Stimulated activated CD8-positive, alpha-beta memory T cell treated with anti-CD3 and anti-CD28 coated beads, Interleukin-12 subunit alpha, Interleukin-12 subunit beta, amount 100 ng/mL, for 1 hour (primary cell): ENCODE measurements at regions not wholly inside any gene's neighbourhood (a gene's known extent, or its start where the extent isn't known, plus 50 kb on each side); places are given as distances from the start of the nearest gene placed in this dataset.
"Not testable (repeated sequence)": the region's sequence is repeated elsewhere in the genome, so short reads cannot be mapped to it uniquely, and the experiment has no call there.

Source experiments
- DNase-seq: peaks from one replicate; pipeline ENCODE4 v3.0.0-alpha.2; 2020; ENCODE audit warnings: low read depth

- no peak for DNase-seq
These were observed 103.8 kb upstream of the LANCL2 start for GRCh38 chr7:55261386-55261770.

DNA sequence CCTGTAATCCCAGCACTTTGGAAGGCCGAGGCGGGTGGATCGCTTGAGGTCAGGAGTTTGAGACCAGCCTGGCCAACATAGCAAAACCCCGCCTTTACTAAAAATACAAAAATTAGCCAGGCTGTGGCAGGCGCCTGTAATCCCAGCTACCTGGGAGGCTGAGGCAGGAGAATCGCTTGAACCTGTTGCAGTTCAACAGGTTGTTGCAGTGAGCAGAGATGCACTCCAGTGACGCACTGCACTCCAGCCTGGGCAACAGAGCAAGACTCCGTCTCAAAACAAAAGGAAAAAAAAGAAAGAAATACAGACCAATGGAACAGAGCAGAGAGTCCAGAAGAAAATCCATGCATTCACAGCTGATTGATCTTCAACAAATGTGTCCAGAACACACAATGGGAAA is 99.8 kb upstream of the LANCL2 start:
- not testable (repeated sequence) for DNase-seq

DNA sequence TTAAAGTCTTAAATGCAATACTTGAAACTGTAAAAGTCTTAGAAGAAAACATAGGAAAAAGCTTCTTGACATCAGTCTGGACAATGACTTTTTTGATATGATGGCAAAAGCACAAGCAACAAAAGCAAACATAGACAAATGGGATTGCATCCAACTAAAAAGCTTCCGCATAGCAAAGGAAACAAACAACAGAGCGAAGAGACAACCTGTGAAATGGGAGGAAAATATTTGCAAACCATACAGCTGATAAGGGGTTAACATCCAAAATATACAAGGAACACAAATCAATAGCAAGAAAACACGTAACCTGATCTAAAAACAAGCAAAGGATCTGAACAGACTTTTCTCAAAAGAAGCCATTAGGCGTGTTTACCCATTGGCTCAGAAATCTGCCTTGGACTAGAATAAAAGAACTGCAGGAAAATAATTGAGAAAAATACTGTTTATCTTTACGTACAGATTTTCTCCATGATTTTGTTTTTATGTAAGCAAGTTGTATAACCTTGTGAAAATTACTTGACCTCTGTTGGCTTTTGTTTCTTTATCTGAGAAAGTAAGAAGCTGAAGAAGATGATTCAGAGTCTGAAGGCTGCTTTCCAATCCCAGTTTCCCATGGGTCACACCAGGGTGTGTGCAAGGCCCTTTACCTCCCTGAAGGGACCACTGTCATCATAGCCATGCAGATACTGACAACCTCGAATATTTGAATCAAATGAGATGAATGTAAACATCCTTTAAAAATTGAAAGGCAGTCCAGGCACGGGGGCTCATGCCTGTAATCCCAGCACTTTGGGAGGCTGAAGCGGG is 99.1 kb upstream of the LANCL2 start:
- no peak for DNase-seq

GRCh38 chr7:55271069-55271626 is 94.0 kb upstream of the LANCL2 start:
- DNase-seq: no peak

DNA sequence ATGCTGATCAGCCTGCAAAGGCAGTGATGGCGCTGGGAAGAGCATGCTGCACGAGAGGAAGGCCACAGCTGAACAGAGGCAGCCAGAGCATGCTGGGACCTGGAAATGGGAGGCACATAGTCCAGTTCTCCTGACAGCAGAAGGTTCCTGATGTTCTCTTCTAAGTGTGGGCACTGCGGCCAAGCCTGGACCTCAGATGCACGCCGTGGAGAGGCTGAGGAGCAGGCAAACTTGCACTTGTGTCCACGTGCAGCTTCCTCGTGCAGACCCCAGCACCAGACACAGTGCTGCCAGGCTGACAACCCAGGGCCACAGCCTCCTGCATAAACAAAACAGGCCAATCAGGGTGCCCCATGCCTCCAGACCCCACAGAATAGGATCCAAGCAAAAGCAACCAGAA is 93.5 kb upstream of the LANCL2 start:
- DNase-seq: no peak

DNA sequence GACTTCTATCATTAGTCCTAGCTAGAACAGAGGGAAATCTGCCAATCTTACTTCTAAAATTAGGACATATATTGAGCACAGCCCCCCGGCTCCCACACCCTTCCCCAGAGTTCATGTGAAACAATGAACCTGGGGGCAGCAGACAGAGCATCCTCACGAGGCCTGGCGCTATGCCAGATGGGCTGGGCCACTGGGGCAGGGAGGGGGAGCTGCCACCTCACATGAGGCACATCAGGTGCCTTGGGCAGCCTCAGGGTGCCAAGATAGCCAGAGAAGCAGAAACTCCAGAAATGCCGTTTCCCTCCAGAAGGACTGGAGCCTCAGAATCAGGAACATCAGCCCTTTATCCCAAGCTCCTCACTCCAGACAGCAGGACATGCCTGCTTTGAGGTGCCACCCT is 92.8 kb upstream of the LANCL2 start:
- no peak for DNase-seq

DNA sequence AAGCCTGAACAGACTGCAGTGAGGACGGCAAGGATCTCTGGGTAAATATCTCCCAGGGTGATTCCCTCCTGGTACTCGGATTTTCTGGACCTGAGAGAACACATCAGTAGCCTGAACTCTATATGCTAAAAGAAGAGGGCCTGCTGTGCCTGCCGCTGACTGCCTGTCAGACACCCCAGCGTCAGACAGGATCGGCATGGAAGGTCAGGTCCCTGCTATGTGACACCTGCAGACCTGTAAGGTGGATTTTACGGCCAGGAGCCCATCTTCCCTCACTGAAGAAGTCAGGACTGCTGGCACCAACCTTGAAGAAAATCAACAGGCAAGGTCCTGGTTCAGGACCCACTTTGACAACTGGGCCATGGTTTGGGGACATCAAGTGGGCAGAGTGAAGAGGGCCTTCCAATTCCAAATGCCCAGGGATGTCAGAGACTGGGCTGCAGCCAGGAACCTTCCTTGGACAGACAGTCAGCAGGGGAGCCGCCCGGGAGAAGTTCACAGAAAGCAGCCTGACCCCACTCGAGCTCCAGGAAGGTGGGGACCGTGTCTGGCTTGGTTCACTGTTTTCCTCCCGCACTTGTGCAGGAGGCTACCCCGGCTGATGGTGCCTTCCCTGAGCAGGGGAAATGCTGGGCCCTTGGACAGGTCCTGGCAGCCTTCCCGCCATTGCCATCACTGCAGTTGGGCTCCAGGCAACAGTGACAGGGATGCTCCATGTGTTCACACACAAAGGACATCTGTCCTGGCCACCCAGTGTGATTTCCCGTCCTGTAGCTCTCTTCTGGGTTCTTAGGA is 91.8 kb upstream of the LANCL2 start:
- DNase-seq: no peak

- no peak for DNase-seq
These were observed 91.0 kb upstream of the LANCL2 start for GRCh38 chr7:55274156-55274555.

GRCh38 chr7:55275291-55276200 is 89.6 kb upstream of the LANCL2 start:
- no peak for DNase-seq

DNA sequence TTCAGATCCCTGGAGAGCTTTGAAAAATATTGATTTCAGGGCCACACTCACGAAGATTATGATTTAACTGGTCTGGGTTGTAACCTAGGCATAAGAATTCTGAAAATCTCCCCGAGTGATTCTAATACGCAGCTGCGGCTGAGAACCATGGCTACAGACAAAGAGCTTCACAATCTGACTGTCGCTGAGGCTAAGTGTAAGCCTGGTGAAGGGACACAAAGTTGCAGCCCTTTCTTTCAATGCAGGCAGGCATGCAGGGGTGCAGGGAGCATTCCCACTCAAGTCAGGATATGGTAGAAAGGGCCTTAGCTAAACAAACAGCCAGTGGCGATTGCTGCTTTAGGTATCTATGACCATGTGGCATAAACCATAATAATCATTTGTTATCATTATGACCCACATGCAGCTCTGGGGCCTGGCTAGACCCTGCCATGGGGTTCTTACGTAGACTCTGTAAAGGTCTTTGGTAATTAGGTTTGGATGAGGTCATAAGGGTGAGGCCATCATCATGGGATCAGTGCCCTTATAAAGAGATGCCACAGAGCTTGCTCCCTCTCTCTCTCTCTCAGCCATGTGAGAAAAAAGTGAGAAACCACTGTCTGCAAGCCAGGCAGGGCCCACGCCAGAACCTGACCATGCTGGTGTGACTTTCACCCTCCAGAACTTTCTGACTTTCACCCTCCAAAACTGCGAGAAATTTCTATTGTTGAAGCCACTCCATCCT is 88.4 kb upstream of the LANCL2 start:
- DNase-seq: no peak

DNA sequence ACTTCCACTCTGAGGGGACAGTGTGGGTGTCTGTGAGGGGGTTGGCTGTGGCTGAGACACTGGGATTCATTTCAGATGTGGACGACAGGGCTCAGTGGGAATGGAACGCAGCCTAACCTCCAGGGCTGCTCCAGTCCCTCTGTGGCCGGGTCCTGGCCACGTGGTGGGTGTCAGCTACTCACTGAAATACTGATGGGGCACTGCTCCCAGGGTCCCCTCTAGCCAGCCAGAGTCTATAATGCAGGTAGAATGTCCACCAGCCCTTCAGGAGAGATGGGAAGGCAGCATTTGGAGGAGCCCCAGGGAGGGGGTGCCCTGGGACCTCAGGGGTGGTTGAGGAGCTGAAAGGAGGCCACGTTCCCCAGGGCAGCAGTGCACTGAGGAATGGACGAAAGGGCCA is 87.2 kb upstream of the LANCL2 start:
- no peak for DNase-seq

GRCh38 chr7:55278321-55278720 is 86.8 kb upstream of the LANCL2 start:
- no peak for DNase-seq

GRCh38 chr7:55279080-55279845 is 85.9 kb upstream of the LANCL2 start:
- DNase-seq: no peak

DNA sequence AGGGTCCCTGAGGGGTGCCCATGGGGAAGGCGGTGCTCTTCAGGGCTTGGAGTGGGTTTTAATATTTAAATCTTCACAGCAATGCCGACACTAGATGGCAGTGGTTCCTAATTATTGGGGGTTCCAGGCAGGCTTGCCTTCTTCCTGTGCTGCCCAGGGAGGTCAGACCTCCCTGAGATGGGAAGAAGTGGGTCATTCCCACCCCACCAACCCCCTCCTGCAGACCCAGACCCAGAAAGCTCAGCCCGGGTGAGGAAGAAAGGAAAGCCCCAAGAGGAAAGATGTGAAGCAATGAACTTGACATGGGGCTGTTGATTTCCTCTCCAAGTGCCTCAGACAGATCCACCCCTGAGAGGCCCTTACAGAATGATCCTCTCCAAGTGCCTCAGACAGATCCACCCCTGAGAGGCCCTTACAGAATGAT is 85.1 kb upstream of the LANCL2 start:
- peak; percentile 41 for DNase-seq

DNA sequence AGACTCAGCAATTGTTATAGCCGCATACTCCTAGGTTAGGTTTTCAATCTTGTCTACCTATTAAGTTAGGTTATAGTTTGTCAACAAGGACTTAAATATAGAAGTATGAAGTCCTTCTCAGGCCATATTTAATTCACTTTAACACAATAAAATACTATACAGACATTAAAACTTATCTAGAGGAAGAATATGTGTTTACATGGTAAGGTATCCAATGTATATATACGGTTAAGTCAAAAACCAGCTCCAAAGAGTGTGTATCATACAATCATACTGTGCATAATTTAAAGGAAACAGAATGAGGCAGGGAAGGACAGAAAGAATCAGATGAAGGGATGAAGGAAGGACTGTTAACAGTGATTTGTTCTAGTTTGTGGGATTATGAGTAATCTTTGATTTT is 79.5 kb upstream of the LANCL2 start:
- no peak for DNase-seq

- no peak for DNase-seq
These were observed 78.5 kb upstream of the LANCL2 start for GRCh38 chr7:55286666-55287065.

DNA sequence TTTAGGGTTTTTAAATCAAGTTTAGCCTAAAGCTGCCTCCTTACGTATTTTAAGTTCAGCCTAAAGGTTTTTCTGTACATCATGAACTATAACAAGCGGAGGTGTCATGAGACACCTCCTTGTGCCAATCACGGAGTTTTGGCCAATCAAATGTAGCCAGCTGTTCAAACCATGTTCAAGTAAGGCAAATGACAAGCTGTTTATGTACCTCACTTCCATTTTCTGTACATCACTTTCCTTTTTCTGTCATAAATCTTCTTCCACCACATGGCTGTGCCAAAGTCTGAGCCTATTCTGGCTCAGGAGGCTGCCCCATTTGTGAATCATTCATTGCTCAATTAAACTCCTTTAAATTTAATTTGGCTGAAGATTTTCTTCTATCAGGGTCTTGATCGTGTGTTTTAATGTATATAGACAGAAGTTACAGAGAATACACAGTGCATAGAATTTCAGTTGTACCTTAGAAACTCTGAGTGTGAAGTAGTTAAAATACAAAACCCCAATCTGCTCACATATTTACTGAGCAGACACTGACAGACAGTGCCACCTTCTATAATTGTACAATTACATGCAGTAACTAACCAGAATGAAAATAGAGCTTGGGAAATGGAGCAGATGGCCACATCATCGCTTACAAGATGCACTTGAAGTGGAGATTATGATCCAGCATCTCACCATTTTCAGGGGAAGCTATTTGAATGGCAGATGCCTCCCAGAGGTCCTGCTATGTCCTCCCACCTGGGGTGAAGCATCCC is 76.9 kb upstream of the LANCL2 start:
- DNase-seq: no peak

DNA sequence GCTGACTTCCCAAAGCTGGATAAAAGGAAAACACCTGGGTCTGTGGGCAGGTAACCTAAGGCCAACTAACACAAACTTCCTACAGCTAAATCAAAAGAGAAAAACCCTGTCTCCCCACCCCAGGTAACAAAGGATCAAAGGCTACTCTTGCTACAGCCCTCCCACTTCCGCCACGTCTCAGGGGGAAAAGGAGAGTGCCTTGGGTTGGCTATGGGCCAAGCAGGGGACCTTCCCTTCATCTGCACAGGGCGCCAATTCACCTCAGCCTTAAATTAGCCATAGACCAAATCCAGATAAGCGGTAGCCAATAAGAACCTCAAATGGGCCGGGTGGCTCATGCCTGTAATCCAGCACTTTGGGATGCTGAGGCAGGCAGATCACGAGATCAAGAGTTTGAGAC is 69.1 kb upstream of the LANCL2 start:
- no peak for DNase-seq

- DNase-seq: no peak
These were observed 65.7 kb upstream of the LANCL2 start for GRCh38 chr7:55299273-55299967.
